Mesenchymal stem cell (in vitro differentiated cells and primary cell): ENCODE measurements at regions not wholly inside any gene's neighbourhood (a gene's known extent, or its start where the extent isn't known, plus 50 kb on each side); places are given as distances from the start of the nearest gene placed in this dataset.

ENCODE experiments used
- DNase-seq: peaks from one replicate; pipeline ENCODE4 v3.0.0-alpha.2; 2013
- H2AFZ ChIP-seq: one replicate; pipeline ENCODE4 v1.6.1; 2013; ENCODE audit warnings: low read depth, mild to moderate bottlenecking, control low read depth, inconsistent platforms, low read length, moderate library complexity
- H2AK5ac ChIP-seq: 2 replicates; pipeline ENCODE4 v1.6.1; 2013; ENCODE audit warnings: low read length, moderate library complexity, mild to moderate bottlenecking, inconsistent platforms; ENCODE audit not compliant: severe bottlenecking
- H2BK120ac ChIP-seq: one replicate; pipeline ENCODE4 v1.6.1; 2013; ENCODE audit warnings: low read depth, mild to moderate bottlenecking, inconsistent platforms, low read length, moderate library complexity
- H2BK12ac ChIP-seq, 2 experiments: one replicate each; pipeline ENCODE4 v1.6.1; 2013; ENCODE audit warnings: inconsistent platforms in 2 of 2, low read length in 2 of 2, mild to moderate bottlenecking in 2 of 2, moderate library complexity in 2 of 2, control low read depth in 1 of 2
- H2BK15ac ChIP-seq: one replicate; pipeline ENCODE4 v1.6.1; 2013; ENCODE audit warnings: mild to moderate bottlenecking, low read depth, inconsistent platforms; ENCODE audit not compliant: poor library complexity, severe bottlenecking
- H2BK5ac ChIP-seq: 2 replicates; pipeline ENCODE4 v1.6.1; 2013; ENCODE audit warnings: low read depth, mild to moderate bottlenecking, low read length, control low read depth, inconsistent platforms; ENCODE audit not compliant: poor library complexity, severe bottlenecking
- H3K14ac ChIP-seq, 2 experiments: one replicate each; pipeline ENCODE4 v1.6.1; 2013; ENCODE audit warnings: inconsistent platforms in 2 of 2, low read length in 2 of 2, control low read depth in 1 of 2, mild to moderate bottlenecking in 1 of 2, moderate library complexity in 1 of 2
- H3K18ac ChIP-seq, 2 experiments: one replicate each; pipeline ENCODE4 v1.6.1; 2013; ENCODE audit warnings: inconsistent platforms in 2 of 2, low read length in 2 of 2, control low read depth in 1 of 2, low read depth in 1 of 2, mild to moderate bottlenecking in 1 of 2
- H3K23ac ChIP-seq, 2 experiments: one replicate each; pipeline ENCODE4 v1.6.1; 2013; ENCODE audit warnings: inconsistent platforms in 2 of 2, low read length in 2 of 2, mild to moderate bottlenecking in 2 of 2, moderate library complexity in 2 of 2, control low read depth in 1 of 2
- H3K27ac ChIP-seq: 2 replicates; pipeline ENCODE4 v1.5.1; 2013; ENCODE audit warnings: mild to moderate bottlenecking, moderate library complexity, low read length, control low read depth, inconsistent platforms; ENCODE audit not compliant: poor library complexity, severe bottlenecking
- H3K27me3 ChIP-seq, 2 experiments: 2 replicates each; pipeline versions ENCODE4 v1.6.1 to v1.7.0; 2013; ENCODE audit warnings: low read length in 2 of 2, mild to moderate bottlenecking in 2 of 2, moderate library complexity in 2 of 2, control low read depth in 1 of 2, inconsistent platforms in 1 of 2; ENCODE audit not compliant: control insufficient read depth in 1 of 2, insufficient read depth in 1 of 2
- H3K36me3 ChIP-seq, 2 experiments: 2 replicates each; pipeline versions ENCODE4 v1.6.1 to v1.7.0; 2013; ENCODE audit warnings: low read length in 2 of 2, control low read depth in 1 of 2, inconsistent platforms in 1 of 2, low read depth in 1 of 2, mild to moderate bottlenecking in 1 of 2; ENCODE audit not compliant: insufficient read depth in 2 of 2, control insufficient read depth in 1 of 2
- H3K4ac ChIP-seq, 2 experiments: one replicate each; pipeline ENCODE4 v1.6.1; 2013; ENCODE audit warnings: inconsistent platforms in 2 of 2, low read length in 2 of 2, mild to moderate bottlenecking in 2 of 2, moderate library complexity in 2 of 2, control low read depth in 1 of 2, low read depth in 1 of 2
- H3K4me1 ChIP-seq: 2 replicates; pipeline ENCODE4 v1.6.1; 2013; ENCODE audit warnings: low read depth, low read length, control low read depth; ENCODE audit not compliant: control insufficient read depth, insufficient read depth
- H3K4me2 ChIP-seq: 2 replicates; pipeline ENCODE4 v1.6.1; 2013; ENCODE audit warnings: low read length, mild to moderate bottlenecking, inconsistent platforms; ENCODE audit not compliant: poor library complexity, severe bottlenecking
- H3K4me3 ChIP-seq, 2 experiments: 2 replicates each; pipeline versions ENCODE4 v1.5.1 to v1.7.0; 2013; ENCODE audit warnings: low read length in 2 of 2, mild to moderate bottlenecking in 2 of 2, control low read depth in 1 of 2, low read depth in 1 of 2; ENCODE audit not compliant: insufficient read depth in 1 of 2
- H3K79me1 ChIP-seq: replicated peaks from 2 replicates; pipeline ENCODE4 v1.6.1; 2013; ENCODE audit warnings: mild to moderate bottlenecking, control low read depth, low read length, inconsistent platforms; ENCODE audit not compliant: poor library complexity, severe bottlenecking
- H3K9ac ChIP-seq: 2 replicates; pipeline ENCODE4 v1.7.0; 2013; ENCODE audit warnings: mild to moderate bottlenecking, low read length, moderate library complexity
- H3K9me3 ChIP-seq: 2 replicates; pipeline ENCODE4 v1.7.0; 2013; ENCODE audit warnings: mild to moderate bottlenecking, low read length; ENCODE audit not compliant: control insufficient read depth
- H4K8ac ChIP-seq: one replicate; pipeline ENCODE4 v1.6.1; 2013; ENCODE audit warnings: inconsistent platforms, mild to moderate bottlenecking, low read length, moderate library complexity
- H4K91ac ChIP-seq: one replicate; pipeline ENCODE4 v1.6.1; 2013; ENCODE audit warnings: mild to moderate bottlenecking, low read length, inconsistent platforms
- WGBS: methylation state at CpG from one replicate; pipeline ENCODE4 v1.1.7; 2013; ENCODE audit warnings: mixed read lengths; 5-methylcytosine and 5-hydroxymethylcytosine counted together

- no peaks in the 10 kb centered on the region for H3K79me1 ChIP-seq
- no peak overlapping the region for H3K14ac ChIP-seq
- H3K27ac ChIP-seq: no peak overlapping the region
- H2AFZ ChIP-seq: no peak overlapping the region
- H2BK5ac ChIP-seq: no peak overlapping the region
- no peak overlapping the region for H2BK15ac ChIP-seq
- H3K36me3 ChIP-seq: no peaks in the 10 kb centered on the region
- no peak overlapping the region for H3K9ac ChIP-seq
- no peak overlapping the region for H2BK120ac ChIP-seq
- WGBS: 42% methylated on average over 3 of the region's 3 CpGs
- H3K4me1 ChIP-seq: no peaks in the 10 kb centered on the region
- DNase-seq: no peak
- no peak overlapping the region for H4K8ac ChIP-seq
- no peak overlapping the region for H4K91ac ChIP-seq
- H2AK5ac ChIP-seq: no peak overlapping the region
- peaks cover 0 to 45% of the 10 kb centered on the region in 2 experiments for H3K27me3 ChIP-seq
- no peak overlapping the region for H3K18ac ChIP-seq
- no peak overlapping the region for H3K4me3 ChIP-seq
- no peaks in the 10 kb centered on the region for H3K9me3 ChIP-seq
- H2BK12ac ChIP-seq: no peak overlapping the region
- H3K4ac ChIP-seq: no peak overlapping the region
- no peak overlapping the region for H3K23ac ChIP-seq
- H3K4me2 ChIP-seq: no peak overlapping the region
Observed at GRCh38 chr18:45488645-45489044, 126.6 kb upstream of the SLC14A2 start.

DNA sequence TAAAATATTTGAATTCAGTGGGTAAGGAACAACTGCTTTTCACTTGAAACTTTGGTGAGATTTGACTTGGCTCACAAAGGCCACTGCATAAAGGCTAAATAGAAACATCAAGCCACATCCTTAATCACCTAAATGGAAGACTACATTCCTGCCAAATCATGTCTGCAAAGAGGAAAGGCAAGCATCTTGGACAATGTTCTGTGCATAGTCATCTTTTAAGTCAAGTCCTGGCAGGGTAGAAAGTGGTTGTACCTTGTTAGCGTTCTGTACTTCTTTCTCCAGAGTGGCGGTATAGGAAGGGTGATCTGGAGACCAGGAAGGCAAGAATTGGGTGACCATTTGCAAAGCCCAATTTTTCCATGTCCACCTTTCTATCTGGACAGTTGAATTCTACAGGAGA, 121.4 kb upstream of the SLC14A2 start:
- no peak overlapping the region for H3K4me3 ChIP-seq
- no peak overlapping the region for H2AK5ac ChIP-seq

GRCh38 chr18:45494811-45495210, 120.5 kb upstream of the SLC14A2 start:
- no peak overlapping the region for H2AK5ac ChIP-seq
- no peak overlapping the region for H3K4ac ChIP-seq
- H2BK5ac ChIP-seq: no peak overlapping the region
- no peak overlapping the region for H2AFZ ChIP-seq
- no peak overlapping the region for H2BK120ac ChIP-seq
- no peak overlapping the region for H2BK12ac ChIP-seq
- H3K4me1 ChIP-seq: no peaks in the 10 kb centered on the region
- H3K4me3 ChIP-seq: no peak overlapping the region
- H3K14ac ChIP-seq: no peak overlapping the region
- no peaks in the 10 kb centered on the region for H3K9me3 ChIP-seq
- no peak for DNase-seq
- H3K36me3 ChIP-seq: no peaks in the 10 kb centered on the region
- H4K8ac ChIP-seq: no peak overlapping the region
- H2BK15ac ChIP-seq: no peak overlapping the region
- H3K18ac ChIP-seq: no peak overlapping the region
- no peak overlapping the region for H3K9ac ChIP-seq
- H3K23ac ChIP-seq: no peak overlapping the region
- no peak overlapping the region for H3K4me2 ChIP-seq
- peaks cover 17 to 46% of the 10 kb centered on the region in 2 experiments for H3K27me3 ChIP-seq
- 98% methylated on average over 6 of the region's 6 CpGs for WGBS
- H3K79me1 ChIP-seq: no peaks in the 10 kb centered on the region
- H3K27ac ChIP-seq: no peak overlapping the region
- no peak overlapping the region for H4K91ac ChIP-seq

More for the DNA sequence above, 121.4 kb upstream of the SLC14A2 start:
- no peak overlapping the region for H3K18ac ChIP-seq
- H2BK15ac ChIP-seq: no peak overlapping the region
- no peaks in the 10 kb centered on the region for H3K79me1 ChIP-seq
- H3K23ac ChIP-seq: no peak overlapping the region
- H2AFZ ChIP-seq: no peak overlapping the region
- no peak overlapping the region for H3K14ac ChIP-seq
- H2BK5ac ChIP-seq: no peak overlapping the region
- H2BK120ac ChIP-seq: no peak overlapping the region
- no peak overlapping the region for H4K8ac ChIP-seq
- no peak overlapping the region for H3K4me2 ChIP-seq
- H3K4me1 ChIP-seq: no peaks in the 10 kb centered on the region
- no peak overlapping the region for H3K9ac ChIP-seq
- no peak overlapping the region for H3K27ac ChIP-seq
- no peak for DNase-seq
- peaks cover 17 to 39% of the 10 kb centered on the region in 2 experiments for H3K27me3 ChIP-seq
- H3K9me3 ChIP-seq: no peaks in the 10 kb centered on the region
- H3K36me3 ChIP-seq: no peaks in the 10 kb centered on the region
- no peak overlapping the region for H2BK12ac ChIP-seq
- 82% methylated on average over 2 of the region's 2 CpGs for WGBS
- H3K4ac ChIP-seq: no peak overlapping the region
- no peak overlapping the region for H4K91ac ChIP-seq

- H3K27me3 ChIP-seq: peaks cover 17 to 51% of the 10 kb centered on the region in 2 experiments
- no peak overlapping the region for H3K14ac ChIP-seq
- no peak for DNase-seq
- no peak overlapping the region for H3K18ac ChIP-seq
- H3K9ac ChIP-seq: no peak overlapping the region
- no peak overlapping the region for H2BK5ac ChIP-seq
- H3K4me3 ChIP-seq: no peak overlapping the region
- no peak overlapping the region for H2BK12ac ChIP-seq
- 94% methylated on average over 1 of the region's 1 CpG for WGBS
- no peak overlapping the region for H3K4me2 ChIP-seq
- no peaks in the 10 kb centered on the region for H3K9me3 ChIP-seq
- H2BK15ac ChIP-seq: no peak overlapping the region
- no peak overlapping the region for H4K91ac ChIP-seq
- no peaks in the 10 kb centered on the region for H3K79me1 ChIP-seq
- H3K27ac ChIP-seq: no peak overlapping the region
- no peak overlapping the region for H2AK5ac ChIP-seq
- no peaks in the 10 kb centered on the region for H3K4me1 ChIP-seq
- H3K36me3 ChIP-seq: no peaks in the 10 kb centered on the region
- H3K23ac ChIP-seq: no peak overlapping the region
- no peak overlapping the region for H2BK120ac ChIP-seq
- H2AFZ ChIP-seq: no peak overlapping the region
- H4K8ac ChIP-seq: no peak overlapping the region
- H3K4ac ChIP-seq: no peak overlapping the region
Observed at GRCh38 chr18:45496741-45497140, 118.5 kb upstream of the SLC14A2 start.
